B cell (primary cell): ENCODE measurements at regions not wholly inside any gene's neighbourhood (a gene's known extent, or its start where the extent isn't known, plus 50 kb on each side); places are given as distances from the start of the nearest gene placed in this dataset.

Experiments used
- CTCF ChIP-seq: fragments of 200-600 bp; IDR thresholded peaks from one replicate; pipeline ENCODE4 v1.8.0; 2022; ENCODE audit warnings: antibody characterized with exemption, mild to moderate bottlenecking
- EZH2 ChIP-seq: IDR thresholded peaks from 2 replicates; pipeline ENCODE4 v1.6.1; 2012; ENCODE audit warnings: borderline replicate concordance, low read depth, mild to moderate bottlenecking, moderate library complexity, low read length; ENCODE audit not compliant: insufficient read depth, poor library complexity, severe bottlenecking

GRCh38 chr10:124344931-124345330 lies 73.8 kb downstream of the OAT start:
- TF ChIP-seq CTCF (no peak), EZH2 (no peak)
